ENCODE measurements at regions not wholly inside any gene's neighbourhood (a gene's known extent, or its start where the extent isn't known, plus 50 kb on each side); places are given as distances from the start of the nearest gene placed in this dataset.

DNA sequence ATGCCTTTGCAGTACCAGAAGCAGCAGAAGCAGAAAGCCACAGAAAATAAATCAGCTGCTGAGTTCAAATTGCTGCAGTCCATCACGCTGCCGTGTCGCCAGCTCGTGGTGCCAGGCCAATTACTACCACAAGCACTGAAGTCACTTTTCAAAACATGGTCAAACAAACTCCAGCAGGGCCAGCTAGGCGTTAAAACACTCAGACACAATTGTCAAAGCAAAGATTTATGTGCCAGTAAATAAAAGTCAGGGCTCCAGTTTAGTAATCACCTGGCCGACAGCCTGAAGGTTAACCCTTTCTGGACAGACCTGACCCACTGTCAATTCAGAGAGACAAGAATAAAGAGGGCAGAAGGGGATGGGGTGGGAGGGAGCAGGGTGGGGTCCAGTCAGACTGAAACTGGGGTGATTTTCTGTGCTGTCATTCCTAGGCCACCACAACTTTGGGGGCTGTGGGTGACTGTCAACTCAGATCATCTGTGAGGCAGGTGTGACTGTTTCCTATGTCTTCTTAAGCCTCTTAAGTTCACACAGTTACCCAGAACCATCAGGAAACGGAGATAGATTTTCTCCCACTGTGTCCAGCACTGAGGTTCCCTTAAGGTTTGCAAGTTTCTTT, 109.8 kb upstream of the FUT8 start:
- 56% methylated on average over 7 of the region's 7 CpGs for WGBS
- Histone ChIP-seq H3K4me1 (ENCODE audit: control insufficient read depth in 4 of 4, insufficient read depth in 4 of 4, low read length in 3 of 4) (no peaks in the 10 kb centered on the region), H3K4me3 (ENCODE audit: low read depth in 1 of 3, low read length in 3 of 3) (no peak overlapping the region), H3K9ac (ENCODE audit: low read depth in 1 of 2, low read length in 2 of 2) (no peak overlapping the region), H3K27ac (ENCODE audit: low read depth in 1 of 2, low read length in 2 of 2) (no peak overlapping the region), H3K9me3 (ENCODE audit: control insufficient read depth in 4 of 4, low read length in 3 of 4) (no peaks in the 10 kb centered on the region), H3K27me3 (ENCODE audit: control insufficient read depth in 4 of 4, insufficient read depth in 4 of 4, low read length in 3 of 4) (peaks cover 0 to 2% (median 0%) of the 10 kb centered on the region in 4 donors), H3K36me3 (ENCODE audit: control insufficient read depth in 4 of 4, insufficient read depth in 3 of 4, low read depth in 1 of 4, low read length in 3 of 4) (no peaks in the 10 kb centered on the region)
- TF ChIP-seq HNF4G (IDR thresholded peaks at IDR 0.05): no peak
- no peak for TF ChIP-seq FOXA2 (IDR thresholded peaks at IDR 0.05)
- TF ChIP-seq RXRA (IDR thresholded peaks at IDR 0.05): no peak
- TF ChIP-seq TAF1 (conservative IDR thresholded peaks at IDR 0.05): no peak
- TF ChIP-seq HNF4A (conservative IDR thresholded peaks at IDR 0.05): no peak
- no peak for TF ChIP-seq NR2F2 (IDR thresholded peaks at IDR 0.05)
- TF ChIP-seq, protein P1, sequence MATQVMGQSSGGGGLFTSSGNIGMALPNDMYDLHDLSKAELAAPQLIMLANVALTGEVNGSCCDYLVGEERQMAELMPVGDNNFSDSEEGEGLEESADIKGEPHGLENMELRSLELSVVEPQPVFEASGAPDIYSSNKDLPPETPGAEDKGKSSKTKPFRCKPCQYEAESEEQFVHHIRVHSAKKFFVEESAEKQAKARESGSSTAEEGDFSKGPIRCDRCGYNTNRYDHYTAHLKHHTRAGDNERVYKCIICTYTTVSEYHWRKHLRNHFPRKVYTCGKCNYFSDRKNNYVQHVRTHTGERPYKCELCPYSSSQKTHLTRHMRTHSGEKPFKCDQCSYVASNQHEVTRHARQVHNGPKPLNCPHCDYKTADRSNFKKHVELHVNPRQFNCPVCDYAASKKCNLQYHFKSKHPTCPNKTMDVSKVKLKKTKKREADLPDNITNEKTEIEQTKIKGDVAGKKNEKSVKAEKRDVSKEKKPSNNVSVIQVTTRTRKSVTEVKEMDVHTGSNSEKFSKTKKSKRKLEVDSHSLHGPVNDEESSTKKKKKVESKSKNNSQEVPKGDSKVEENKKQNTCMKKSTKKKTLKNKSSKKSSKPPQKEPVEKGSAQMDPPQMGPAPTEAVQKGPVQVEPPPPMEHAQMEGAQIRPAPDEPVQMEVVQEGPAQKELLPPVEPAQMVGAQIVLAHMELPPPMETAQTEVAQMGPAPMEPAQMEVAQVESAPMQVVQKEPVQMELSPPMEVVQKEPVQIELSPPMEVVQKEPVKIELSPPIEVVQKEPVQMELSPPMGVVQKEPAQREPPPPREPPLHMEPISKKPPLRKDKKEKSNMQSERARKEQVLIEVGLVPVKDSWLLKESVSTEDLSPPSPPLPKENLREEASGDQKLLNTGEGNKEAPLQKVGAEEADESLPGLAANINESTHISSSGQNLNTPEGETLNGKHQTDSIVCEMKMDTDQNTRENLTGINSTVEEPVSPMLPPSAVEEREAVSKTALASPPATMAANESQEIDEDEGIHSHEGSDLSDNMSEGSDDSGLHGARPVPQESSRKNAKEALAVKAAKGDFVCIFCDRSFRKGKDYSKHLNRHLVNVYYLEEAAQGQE (IDR thresholded peaks at IDR 0.05): no peak
- no peak for TF ChIP-seq YY1 (IDR thresholded peaks at IDR 0.05)
- TF ChIP-seq, protein P2, sequence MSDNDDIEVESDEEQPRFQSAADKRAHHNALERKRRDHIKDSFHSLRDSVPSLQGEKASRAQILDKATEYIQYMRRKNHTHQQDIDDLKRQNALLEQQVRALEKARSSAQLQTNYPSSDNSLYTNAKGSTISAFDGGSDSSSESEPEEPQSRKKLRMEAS (IDR thresholded peaks at IDR 0.05): no peak
- no peak for TF ChIP-seq GABPA (IDR thresholded peaks at IDR 0.05 in 1 of 2, conservative IDR thresholded peaks at IDR 0.05 in 1 of 2)
- TF ChIP-seq JUND (IDR thresholded peaks at IDR 0.05): no peak
- no peak for DNase-seq (ENCODE audit: low spot score)

DNA sequence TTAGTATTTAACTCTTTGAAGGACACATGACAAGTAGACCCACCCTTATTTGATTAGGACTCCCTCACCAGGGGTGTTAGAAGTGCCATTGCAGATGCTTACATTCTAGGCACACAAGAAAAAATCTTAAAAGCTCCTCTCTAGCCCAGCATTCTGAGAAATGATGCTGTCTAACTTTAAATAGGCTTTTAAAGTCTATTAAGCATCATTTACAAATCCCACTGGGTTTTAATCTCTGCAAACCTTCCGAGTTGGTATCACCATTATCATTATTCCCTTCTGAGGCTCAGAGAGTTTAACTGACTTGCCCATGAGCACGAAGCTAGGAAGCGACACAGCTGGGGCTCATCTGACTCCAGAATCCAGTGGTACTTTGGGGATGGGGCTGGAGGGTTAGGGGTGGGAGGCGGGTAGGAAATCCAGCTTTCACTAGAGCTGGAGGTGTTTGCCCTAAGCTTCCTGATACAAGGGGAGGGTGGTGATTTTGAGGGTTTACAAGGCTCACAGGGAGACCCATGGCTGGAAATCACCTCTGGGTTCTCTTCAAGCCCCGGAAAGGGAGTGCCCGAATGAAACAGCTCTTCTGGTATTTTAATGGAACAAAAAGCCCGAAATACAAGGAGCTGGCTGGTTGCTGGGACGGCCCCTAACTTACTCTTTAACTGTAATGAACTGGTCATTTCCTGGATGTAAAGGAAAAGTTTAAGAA, 109.2 kb upstream of the FUT8 start:
- H3K4me3 ChIP-seq (ENCODE audit: low read depth in 1 of 3, low read length in 3 of 3): no peak overlapping the region
- DNase-seq (ENCODE audit: low spot score): no peak
- peaks cover 0 to 2% (median 0%) of the 10 kb centered on the region in 4 donors for H3K27me3 ChIP-seq (ENCODE audit: control insufficient read depth in 4 of 4, insufficient read depth in 4 of 4, low read length in 3 of 4)
- H3K9me3 ChIP-seq (ENCODE audit: control insufficient read depth in 4 of 4, low read length in 3 of 4): no peaks in the 10 kb centered on the region
- no peaks in the 10 kb centered on the region for H3K36me3 ChIP-seq (ENCODE audit: control insufficient read depth in 4 of 4, insufficient read depth in 3 of 4, low read depth in 1 of 4, low read length in 3 of 4)
- no peak overlapping the region for H3K9ac ChIP-seq (ENCODE audit: low read depth in 1 of 2, low read length in 2 of 2)
- H3K27ac ChIP-seq (ENCODE audit: low read depth in 1 of 2, low read length in 2 of 2): no peak overlapping the region
- TF ChIP-seq FOXA1 (IDR thresholded peaks at IDR 0.05): no peak
- no peak for TF ChIP-seq HNF4A (conservative IDR thresholded peaks at IDR 0.05)
- no peaks in the 10 kb centered on the region for H3K4me1 ChIP-seq (ENCODE audit: control insufficient read depth in 4 of 4, insufficient read depth in 4 of 4, low read length in 3 of 4)
- WGBS: 60% methylated on average over 8 of the region's 8 CpGs

DNA sequence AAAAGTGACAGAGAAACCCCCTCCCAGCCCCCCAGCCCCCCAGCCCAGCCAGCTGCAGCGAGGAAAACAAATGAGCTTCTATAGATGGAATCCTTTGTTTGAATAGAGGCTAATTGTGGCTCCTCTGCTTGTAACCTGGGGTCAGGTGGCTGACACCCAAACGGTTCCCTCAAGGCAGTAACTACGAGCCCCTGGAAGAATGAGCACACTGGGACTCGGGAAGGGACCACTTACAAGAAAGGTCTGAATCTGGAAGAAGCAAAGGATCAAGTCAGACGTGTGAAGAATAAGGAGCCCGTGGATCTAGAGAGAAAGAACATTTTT, 108.7 kb upstream of the FUT8 start:
- Histone ChIP-seq H3K36me3 (ENCODE audit: control insufficient read depth in 4 of 4, insufficient read depth in 3 of 4, low read depth in 1 of 4, low read length in 3 of 4) (no peaks in the 10 kb centered on the region), H3K4me1 (ENCODE audit: control insufficient read depth in 4 of 4, insufficient read depth in 4 of 4, low read length in 3 of 4) (no peaks in the 10 kb centered on the region), H3K4me3 (ENCODE audit: low read depth in 1 of 3, low read length in 3 of 3) (no peak overlapping the region), H3K27me3 (ENCODE audit: control insufficient read depth in 4 of 4, insufficient read depth in 4 of 4, low read length in 3 of 4) (peaks cover 0 to 2% (median 0%) of the 10 kb centered on the region in 4 donors), H3K9ac (ENCODE audit: low read depth in 1 of 2, low read length in 2 of 2) (no peak overlapping the region), H3K9me3 (ENCODE audit: control insufficient read depth in 4 of 4, low read length in 3 of 4) (no peaks in the 10 kb centered on the region), H3K27ac (ENCODE audit: low read depth in 1 of 2, low read length in 2 of 2) (no peak overlapping the region)
- 47% methylated on average over 6 of the region's 6 CpGs for whole genome bisulfite sequencing
- DNase-seq (ENCODE audit: low spot score): no peak
- no peak for TF ChIP-seq FOXA1 (IDR thresholded peaks at IDR 0.05)
- TF ChIP-seq, protein P3, sequence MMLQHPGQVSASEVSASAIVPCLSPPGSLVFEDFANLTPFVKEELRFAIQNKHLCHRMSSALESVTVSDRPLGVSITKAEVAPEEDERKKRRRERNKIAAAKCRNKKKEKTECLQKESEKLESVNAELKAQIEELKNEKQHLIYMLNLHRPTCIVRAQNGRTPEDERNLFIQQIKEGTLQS (IDR thresholded peaks at IDR 0.05): no peak
- no peak for TF ChIP-seq EGR1 (IDR thresholded peaks at IDR 0.05; ENCODE audit: low read depth in 2 of 2)
- TF ChIP-seq, protein P4, sequence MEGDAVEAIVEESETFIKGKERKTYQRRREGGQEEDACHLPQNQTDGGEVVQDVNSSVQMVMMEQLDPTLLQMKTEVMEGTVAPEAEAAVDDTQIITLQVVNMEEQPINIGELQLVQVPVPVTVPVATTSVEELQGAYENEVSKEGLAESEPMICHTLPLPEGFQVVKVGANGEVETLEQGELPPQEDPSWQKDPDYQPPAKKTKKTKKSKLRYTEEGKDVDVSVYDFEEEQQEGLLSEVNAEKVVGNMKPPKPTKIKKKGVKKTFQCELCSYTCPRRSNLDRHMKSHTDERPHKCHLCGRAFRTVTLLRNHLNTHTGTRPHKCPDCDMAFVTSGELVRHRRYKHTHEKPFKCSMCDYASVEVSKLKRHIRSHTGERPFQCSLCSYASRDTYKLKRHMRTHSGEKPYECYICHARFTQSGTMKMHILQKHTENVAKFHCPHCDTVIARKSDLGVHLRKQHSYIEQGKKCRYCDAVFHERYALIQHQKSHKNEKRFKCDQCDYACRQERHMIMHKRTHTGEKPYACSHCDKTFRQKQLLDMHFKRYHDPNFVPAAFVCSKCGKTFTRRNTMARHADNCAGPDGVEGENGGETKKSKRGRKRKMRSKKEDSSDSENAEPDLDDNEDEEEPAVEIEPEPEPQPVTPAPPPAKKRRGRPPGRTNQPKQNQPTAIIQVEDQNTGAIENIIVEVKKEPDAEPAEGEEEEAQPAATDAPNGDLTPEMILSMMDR (IDR thresholded peaks at IDR 0.05; ENCODE audit: low read depth, low read length, missing input control): no peak
- TF ChIP-seq GABPA (IDR thresholded peaks at IDR 0.05 in 1 of 2, conservative IDR thresholded peaks at IDR 0.05 in 1 of 2): no peak
- TF ChIP-seq HNF4G (IDR thresholded peaks at IDR 0.05): no peak
- no peak for TF ChIP-seq FOXA2 (IDR thresholded peaks at IDR 0.05)
- TF ChIP-seq RXRA (IDR thresholded peaks at IDR 0.05): no peak
- no peak for TF ChIP-seq SP1 (IDR thresholded peaks at IDR 0.05)
- TF ChIP-seq HNF4A (conservative IDR thresholded peaks at IDR 0.05): no peak
- TF ChIP-seq, protein P2 (IDR thresholded peaks at IDR 0.05): no peak
- TF ChIP-seq YY1 (IDR thresholded peaks at IDR 0.05): no peak
- no peak for TF ChIP-seq JUND (IDR thresholded peaks at IDR 0.05)
- TF ChIP-seq, protein P1 (IDR thresholded peaks at IDR 0.05): no peak
- no peak for TF ChIP-seq RAD21 (IDR thresholded peaks at IDR 0.05)
